ENCODE measurements at regions not wholly inside any gene's neighbourhood (a gene's known extent, or its start where the extent isn't known, plus 50 kb on each side); places are given as distances from the start of the nearest gene placed in this dataset.

GRCh38 chr7:92991190-92991589, 126.6 kb downstream of the SAMD9 start:
- TF ChIP-seq, protein P1, sequence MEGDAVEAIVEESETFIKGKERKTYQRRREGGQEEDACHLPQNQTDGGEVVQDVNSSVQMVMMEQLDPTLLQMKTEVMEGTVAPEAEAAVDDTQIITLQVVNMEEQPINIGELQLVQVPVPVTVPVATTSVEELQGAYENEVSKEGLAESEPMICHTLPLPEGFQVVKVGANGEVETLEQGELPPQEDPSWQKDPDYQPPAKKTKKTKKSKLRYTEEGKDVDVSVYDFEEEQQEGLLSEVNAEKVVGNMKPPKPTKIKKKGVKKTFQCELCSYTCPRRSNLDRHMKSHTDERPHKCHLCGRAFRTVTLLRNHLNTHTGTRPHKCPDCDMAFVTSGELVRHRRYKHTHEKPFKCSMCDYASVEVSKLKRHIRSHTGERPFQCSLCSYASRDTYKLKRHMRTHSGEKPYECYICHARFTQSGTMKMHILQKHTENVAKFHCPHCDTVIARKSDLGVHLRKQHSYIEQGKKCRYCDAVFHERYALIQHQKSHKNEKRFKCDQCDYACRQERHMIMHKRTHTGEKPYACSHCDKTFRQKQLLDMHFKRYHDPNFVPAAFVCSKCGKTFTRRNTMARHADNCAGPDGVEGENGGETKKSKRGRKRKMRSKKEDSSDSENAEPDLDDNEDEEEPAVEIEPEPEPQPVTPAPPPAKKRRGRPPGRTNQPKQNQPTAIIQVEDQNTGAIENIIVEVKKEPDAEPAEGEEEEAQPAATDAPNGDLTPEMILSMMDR (IDR thresholded peaks at IDR 0.05 in 8 of 11, conservative IDR thresholded peaks at IDR 0.05 in 3 of 11), result no peak
- no peak for TF ChIP-seq POLR2A (IDR thresholded peaks at IDR 0.05)
- no peak for TF ChIP-seq POLR2AphosphoS5 (IDR thresholded peaks at IDR 0.05)
